HCT116 (cell line): ENCODE measurements at regions not wholly inside any gene's neighbourhood (a gene's known extent, or its start where the extent isn't known, plus 50 kb on each side); places are given as distances from the start of the nearest gene placed in this dataset.

Experiments
- ATAC-seq: fragments of 200-7000 bp; cut with Tn5 transposase; 2 replicates; pipeline ENCODE4 v1.9.1; 2020; ENCODE audit warnings: mild to moderate bottlenecking, moderate library complexity
- BruUV-seq: library from RNA; stranded (reverse); fragments of 400-500 nt; replicated peaks from 2 replicates; lab custom pipeline; 2021; lab: Mats Ljungman, UMichigan
- CTCF ChIA-PET: fragments of 300-600 bp; sonication (Branson Sonifier 250); formaldehyde crosslinking; loops from one replicate; lab custom pipeline; 2021; ENCODE audit warnings: antibody characterized with exemption; lab: Charles Lee
- POLR2A ChIA-PET: fragments of 300-600, 350-600 bp; sonication (Branson Sonifier 250); formaldehyde crosslinking; loops from one replicate; lab custom pipeline; 2021; ENCODE audit warnings: antibody characterized with exemption; lab: Charles Lee
- RAD21 ChIA-PET, 2 experiments: fragments of 300-600 bp; sonication (Branson Sonifier 250); formaldehyde crosslinking; loops; one replicate each; lab custom pipeline; 2023; ENCODE audit warnings: low total read pairs in 2 of 2; ENCODE audit not compliant: uncharacterized antibody in 2 of 2, unreplicated experiment in 2 of 2, low non-redundant PET in 1 of 2; lab: Charles Lee
- DNase-seq: peaks from one replicate; pipeline ENCODE4 v3.0.0-alpha.2; 2010; ENCODE audit warnings: low read depth, low spot score
- H2AFZ ChIP-seq: fragments of 200-600 bp; shearing (Covaris generic), sonication (generic); 2 replicates; pipeline ENCODE4 v1.6.1; 2017; ENCODE audit warnings: low read depth, mixed run types, mixed read lengths, antibody characterized with exemption, low read length; ENCODE audit not compliant: poor library complexity, severe bottlenecking
- H3K27ac ChIP-seq: 2 replicates; pipeline ENCODE4 v1.5.1; 2012; ENCODE audit warnings: low read depth, low read length
- H3K27me3 ChIP-seq: fragments of 200-600 bp; sonication (generic); 2 replicates; pipeline ENCODE4 v1.6.1; 2016; ENCODE audit warnings: mixed run types, low read length, mixed read lengths; ENCODE audit not compliant: insufficient read depth
- H3K36me3 ChIP-seq, 2 experiments: fragments of 200-500 bp in 1 of 2; fragments of 200-600 bp in 1 of 2; sonication (Bioruptor generic) in 1 of 2; sonication (generic) in 1 of 2; 2 replicates each; pipeline versions ENCODE4 v1.5.1 to v1.6.1; 2014 to 2016; ENCODE audit warnings: low read length in 2 of 2, inconsistent platforms in 1 of 2, mixed read lengths in 1 of 2, mixed run types in 1 of 2; ENCODE audit not compliant: insufficient read depth in 2 of 2, control insufficient read depth in 1 of 2
- H3K4me1 ChIP-seq, 2 experiments: fragments of 200-600 bp in 1 of 2; sonication (generic) in 1 of 2; 2 replicates each; pipeline versions ENCODE4 v1.5.1 to v1.6.1; 2012 to 2017; ENCODE audit warnings: low read length in 2 of 2, inconsistent platforms in 1 of 2, mild to moderate bottlenecking in 1 of 2, mixed read lengths in 1 of 2, mixed run types in 1 of 2, moderate library complexity in 1 of 2; ENCODE audit not compliant: insufficient read depth in 2 of 2, control insufficient read depth in 1 of 2
- H3K4me2 ChIP-seq: fragments of 200-600 bp; sonication (generic); 2 replicates; pipeline ENCODE4 v1.6.1; 2017; ENCODE audit warnings: mixed run types, low read length, mixed read lengths
- H3K4me3 ChIP-seq, 2 experiments: fragments of 200-600 bp in 1 of 2; sonication (generic) in 1 of 2; replicated peaks in 1 of 2; 2 replicates each; pipeline ENCODE4 v1.5.1; 2011 to 2016; ENCODE audit warnings: low read length in 2 of 2, control low read depth in 1 of 2, low read depth in 1 of 2, mild to moderate bottlenecking in 1 of 2, mixed read lengths in 1 of 2, mixed run types in 1 of 2
- H3K79me2 ChIP-seq: fragments of 200-600 bp; sonication (generic); 2 replicates; pipeline ENCODE4 v1.6.1; 2017; ENCODE audit warnings: mild to moderate bottlenecking, mixed run types, low read length, moderate library complexity, mixed read lengths; ENCODE audit not compliant: insufficient read depth
- H3K9ac ChIP-seq: fragments of 200-600 bp; sonication (generic); 2 replicates; pipeline ENCODE4 v1.6.1; 2016; ENCODE audit warnings: low read length, mixed read lengths
- H3K9me2 ChIP-seq: fragments of 200-600 bp; sonication (generic), shearing (Covaris generic); 2 replicates; pipeline ENCODE4 v1.6.1; 2017; ENCODE audit warnings: mixed run types, mild to moderate bottlenecking, moderate library complexity; ENCODE audit not compliant: insufficient read depth
- H3K9me3 ChIP-seq, 2 experiments: fragments of 200-500 bp in 1 of 2; fragments of 200-600 bp in 1 of 2; sonication (Bioruptor generic) in 1 of 2; sonication (generic) in 1 of 2; 2 replicates each; pipeline ENCODE4 v1.6.1; 2014 to 2017; ENCODE audit warnings: low read length in 2 of 2, mixed read lengths in 2 of 2, inconsistent platforms in 1 of 2, low read depth in 1 of 2, mild to moderate bottlenecking in 1 of 2, mixed run types in 1 of 2, moderate library complexity in 1 of 2; ENCODE audit not compliant: control insufficient read depth in 1 of 2, insufficient read depth in 1 of 2
- H4K20me1 ChIP-seq: fragments of 200-600 bp; sonication (generic), shearing (Covaris generic); 2 replicates; pipeline ENCODE4 v1.6.1; 2017; ENCODE audit warnings: mixed run types, mild to moderate bottlenecking, moderate library complexity; ENCODE audit not compliant: insufficient read depth
- ATF3 ChIP-seq: IDR thresholded peaks from 2 replicates; pipeline ENCODE4 v1.6.1; 2012
- CBX3 ChIP-seq: IDR thresholded peaks from 2 replicates; pipeline ENCODE4 v1.6.1; 2012; ENCODE audit warnings: low read depth
- CEBPB ChIP-seq: IDR thresholded peaks from 2 replicates; pipeline ENCODE4 v1.6.1; 2012; ENCODE audit warnings: low read depth
- EGR1 ChIP-seq: IDR thresholded peaks from 2 replicates; pipeline ENCODE4 v1.6.1; 2012; ENCODE audit warnings: low read depth
- ELF1 ChIP-seq: IDR thresholded peaks from 2 replicates; pipeline ENCODE4 v1.6.1; 2012; ENCODE audit warnings: low read depth, borderline replicate concordance
- EZH2 ChIP-seq: fragments of 200-600 bp; sonication (generic); IDR thresholded peaks from 2 replicates; pipeline ENCODE4 v1.6.1; 2017; ENCODE audit warnings: antibody characterized with exemption, mixed run types
- EZH2phosphoT487 ChIP-seq: fragments of 200-600 bp; IDR thresholded peaks from 2 replicates; pipeline ENCODE4 v1.6.1; 2018; ENCODE audit warnings: antibody characterized with exemption, borderline replicate concordance
- FOSL1 ChIP-seq: IDR thresholded peaks from 2 replicates; pipeline ENCODE4 v1.6.1; 2012; ENCODE audit warnings: low read depth
- JUND ChIP-seq: IDR thresholded peaks from 2 replicates; pipeline ENCODE4 v1.6.1; 2012
- POLR2A ChIP-seq: IDR thresholded peaks from 2 replicates; pipeline ENCODE4 v1.7.0; 2011; ENCODE audit warnings: borderline replicate concordance; ENCODE audit not compliant: insufficient read depth, insufficient read length; ENCODE audit errors: extremely low read depth
- RAD21 ChIP-seq: IDR thresholded peaks from 2 replicates; pipeline ENCODE4 v1.6.1; 2012; ENCODE audit warnings: low read depth, mild to moderate bottlenecking
- REST ChIP-seq: IDR thresholded peaks from 2 replicates; pipeline ENCODE4 v1.6.1; 2012; ENCODE audit warnings: low read depth
- SIN3A ChIP-seq: IDR thresholded peaks from 2 replicates; pipeline ENCODE4 v1.6.1; 2012; ENCODE audit warnings: low read depth
- SP1 ChIP-seq: IDR thresholded peaks from 2 replicates; pipeline ENCODE4 v1.6.1; 2012; ENCODE audit warnings: low read depth
- SRF ChIP-seq: IDR thresholded peaks from 2 replicates; pipeline ENCODE4 v1.6.1; 2012; ENCODE audit warnings: low read depth
- TCF7L2 ChIP-seq: IDR thresholded peaks from 2 replicates; pipeline ENCODE4 v1.7.0; 2011; ENCODE audit warnings: borderline replicate concordance, inconsistent platforms; ENCODE audit not compliant: insufficient read depth, insufficient read length; ENCODE audit errors: extremely low read depth
- ZBTB33 ChIP-seq: IDR thresholded peaks from 2 replicates; pipeline ENCODE4 v1.6.1; 2011; ENCODE audit warnings: mild to moderate bottlenecking, low read length, moderate library complexity; ENCODE audit not compliant: insufficient replicate concordance; ENCODE audit errors: extremely low read depth
- ZFX ChIP-seq: fragments of 450-650 bp; IDR thresholded peaks from 2 replicates; pipeline ENCODE4 v1.6.1; 2017
- ZNF274 ChIP-seq: fragments of 200-500 bp; sonication (Bioruptor generic); IDR thresholded peaks from 2 replicates; pipeline ENCODE4 v1.6.1; 2014; ENCODE audit warnings: mild to moderate bottlenecking, low read depth, low read length, inconsistent platforms
- intact Hi-C: fragments of 100-400 bp; cut with micrococcal nuclease; formaldehyde crosslinking; loops from 2 replicates; pipeline ENCODE4 v1.10.0; 2022
- TF ChIP-seq, protein P1 (sequence below), 3 experiments: fragments of 200-600 bp in 1 of 3; sonication (generic) in 1 of 3; IDR thresholded peaks in 2 of 3; conservative IDR thresholded peaks in 1 of 3; 2 replicates each; pipeline ENCODE4 v1.5.1; 2012 to 2017; ENCODE audit warnings: low read depth in 2 of 3, low read length in 2 of 3, antibody characterized with exemption in 1 of 3, borderline replicate concordance in 1 of 3, control low read depth in 1 of 3, mild to moderate bottlenecking in 1 of 3, mixed read lengths in 1 of 3, mixed run types in 1 of 3, moderate library complexity in 1 of 3; ENCODE audit not compliant: insufficient read depth in 1 of 3

DNA sequence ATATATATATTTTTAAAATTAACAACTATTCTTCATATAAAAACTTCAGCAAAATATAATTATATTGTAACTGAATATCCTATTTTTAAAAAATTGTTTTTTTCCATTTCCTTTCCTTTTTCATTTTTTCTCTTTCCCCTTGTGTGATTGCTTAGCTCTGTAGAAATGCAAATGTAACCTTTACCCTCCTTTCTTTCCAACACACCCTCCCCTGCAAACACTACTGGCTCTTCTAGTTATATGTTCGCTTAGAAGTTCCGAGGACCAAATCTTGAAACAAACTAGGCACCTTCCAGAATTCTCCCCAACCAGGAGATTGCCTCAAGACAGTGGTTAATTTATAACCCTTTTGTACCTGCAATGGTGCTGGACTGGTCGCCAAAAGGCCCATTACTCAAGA lies 1980.0 kb upstream of the CDH6 start:
- Histone ChIP-seq H4K20me1 (no peaks in the 10 kb centered on the region), H3K9me3 (peaks cover 13 to 16% of the 10 kb centered on the region in 2 experiments; a peak in 2 of 4 replicates), H3K4me3 (no peak overlapping the region), H2AFZ (no peak overlapping the region), H3K27me3 (no peaks in the 10 kb centered on the region), H3K9me2 (no peaks in the 10 kb centered on the region), H3K4me1 (no peaks in the 10 kb centered on the region), H3K36me3 (no peaks in the 10 kb centered on the region), H3K9ac (no peak overlapping the region), H3K4me2 (no peak overlapping the region), H3K27ac (no peak overlapping the region), H3K79me2 (no peaks in the 10 kb centered on the region)
- CTCF ChIA-PET, result no interaction called here
- RAD21 ChIA-PET, result no interaction called here
- intact Hi-C loops, result no loop called here
- no TSS peak for BruUV-seq
- ATAC-seq, result no peak
- TF ChIP-seq ZFX, result no peak
- no peak for TF ChIP-seq ELF1
- TF ChIP-seq ZBTB33, result no peak
- TF ChIP-seq CEBPB, result no peak
- TF ChIP-seq, protein P1, sequence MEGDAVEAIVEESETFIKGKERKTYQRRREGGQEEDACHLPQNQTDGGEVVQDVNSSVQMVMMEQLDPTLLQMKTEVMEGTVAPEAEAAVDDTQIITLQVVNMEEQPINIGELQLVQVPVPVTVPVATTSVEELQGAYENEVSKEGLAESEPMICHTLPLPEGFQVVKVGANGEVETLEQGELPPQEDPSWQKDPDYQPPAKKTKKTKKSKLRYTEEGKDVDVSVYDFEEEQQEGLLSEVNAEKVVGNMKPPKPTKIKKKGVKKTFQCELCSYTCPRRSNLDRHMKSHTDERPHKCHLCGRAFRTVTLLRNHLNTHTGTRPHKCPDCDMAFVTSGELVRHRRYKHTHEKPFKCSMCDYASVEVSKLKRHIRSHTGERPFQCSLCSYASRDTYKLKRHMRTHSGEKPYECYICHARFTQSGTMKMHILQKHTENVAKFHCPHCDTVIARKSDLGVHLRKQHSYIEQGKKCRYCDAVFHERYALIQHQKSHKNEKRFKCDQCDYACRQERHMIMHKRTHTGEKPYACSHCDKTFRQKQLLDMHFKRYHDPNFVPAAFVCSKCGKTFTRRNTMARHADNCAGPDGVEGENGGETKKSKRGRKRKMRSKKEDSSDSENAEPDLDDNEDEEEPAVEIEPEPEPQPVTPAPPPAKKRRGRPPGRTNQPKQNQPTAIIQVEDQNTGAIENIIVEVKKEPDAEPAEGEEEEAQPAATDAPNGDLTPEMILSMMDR (IDR thresholded peaks at IDR 0.05 in 2 of 3, conservative IDR thresholded peaks at IDR 0.05 in 1 of 3; ENCODE audit: borderline replicate concordance in 1 of 3, insufficient read depth in 1 of 3, low read depth in 2 of 3, low read length in 2 of 3), result no peak
- TF ChIP-seq TCF7L2, result no peak
- TF ChIP-seq SP1, result no peak
- no peak for TF ChIP-seq RAD21
- no peak for TF ChIP-seq CBX3
- no peak for TF ChIP-seq EZH2
- TF ChIP-seq EGR1, result no peak
- TF ChIP-seq ATF3, result no peak
- no peak for TF ChIP-seq REST
- TF ChIP-seq ZNF274, result no peak
- TF ChIP-seq JUND, result no peak
- no peak for TF ChIP-seq SIN3A
- TF ChIP-seq POLR2A, result no peak
- TF ChIP-seq SRF, result no peak
- no peak for TF ChIP-seq FOSL1
- TF ChIP-seq EZH2phosphoT487, result no peak
- POLR2A ChIA-PET, result no interaction called here
- DNase-seq, result no peak
